ENCODE measurements at regions not wholly inside any gene's neighbourhood (a gene's known extent, or its start where the extent isn't known, plus 50 kb on each side); places are given as distances from the start of the nearest gene placed in this dataset.

GRCh38 chr15:47182818-47183217 lies 534.5 kb upstream of the SEMA6D start:
- Histone ChIP-seq H3K27ac (ENCODE audit: low read depth, low read length) (no peak overlapping the region), H4K20me1 (ENCODE audit: insufficient read depth) (no peaks in the 10 kb centered on the region), H2AFZ (ENCODE audit: low read depth, low read length, poor library complexity, severe bottlenecking) (no peak overlapping the region), H3K9me3 (ENCODE audit: control insufficient read depth in 1 of 2, insufficient read depth in 1 of 2, low read depth in 1 of 2, low read length in 2 of 2) (peaks cover 13 to 24% of the 10 kb centered on the region in 2 experiments; a peak in 2 of 4 replicates), H3K79me2 (ENCODE audit: insufficient read depth, low read length) (no peaks in the 10 kb centered on the region), H3K36me3 (ENCODE audit: control insufficient read depth in 1 of 2, insufficient read depth in 2 of 2, low read length in 2 of 2) (no peaks in the 10 kb centered on the region), H3K4me2 (ENCODE audit: low read length) (no peak overlapping the region), H3K9ac (ENCODE audit: low read length) (no peak overlapping the region), H3K27me3 (ENCODE audit: insufficient read depth, low read length) (no peaks in the 10 kb centered on the region), H3K4me1 (ENCODE audit: control insufficient read depth in 1 of 2, insufficient read depth in 2 of 2, low read length in 2 of 2) (no peaks in the 10 kb centered on the region), H3K9me2 (ENCODE audit: insufficient read depth) (no peaks in the 10 kb centered on the region), H3K4me3 (replicated peaks in 1 of 2; ENCODE audit: low read depth in 1 of 2, low read length in 2 of 2) (no peak overlapping the region)
- ChIA-PET RAD21 (ENCODE audit: low non-redundant PET in 1 of 2, low total read pairs in 2 of 2, uncharacterized antibody in 2 of 2, unreplicated experiment in 2 of 2) (no interaction called here), CTCF (no interaction called here), POLR2A (no interaction called here)
- no TSS peak for BruUV-seq (replicated peaks)
- ATAC-seq (no peak), DNase-seq (ENCODE audit: low read depth, low spot score) (no peak)
- intact Hi-C loops (cut with micrococcal nuclease): no loop called here
- no peak for TF ChIP-seq JUND (IDR thresholded peaks at IDR 0.05)
- TF ChIP-seq EGR1 (IDR thresholded peaks at IDR 0.05; ENCODE audit: low read depth): no peak
- TF ChIP-seq SP1 (IDR thresholded peaks at IDR 0.05; ENCODE audit: low read depth): no peak
- no peak for TF ChIP-seq REST (IDR thresholded peaks at IDR 0.05; ENCODE audit: low read depth)
- TF ChIP-seq EZH2phosphoT487 (IDR thresholded peaks at IDR 0.05; ENCODE audit: borderline replicate concordance): no peak
- no peak for TF ChIP-seq TCF7L2 (IDR thresholded peaks at IDR 0.05; ENCODE audit: borderline replicate concordance, extremely low read depth, insufficient read depth, insufficient read length)
- TF ChIP-seq FOSL1 (IDR thresholded peaks at IDR 0.05; ENCODE audit: low read depth): no peak
- no peak for TF ChIP-seq SRF (IDR thresholded peaks at IDR 0.05; ENCODE audit: low read depth)

Data from HCT116 (cell line).